GM18520 (cell line): ENCODE measurements at regions not wholly inside any gene's neighbourhood (a gene's known extent, or its start where the extent isn't known, plus 50 kb on each side); places are given as distances from the start of the nearest gene placed in this dataset.
A peak's percentile ranks its signal among the peaks of the same experiment; 100 is the strongest.

ENCODE experiments used
- ATAC-seq: cut with Tn5 transposase; IDR thresholded peaks from one replicate; pipeline ENCODE4 v1.9.1; 2021; ENCODE audit not compliant: unreplicated experiment

- ATAC-seq, result no peak
Observed at GRCh38 chr3:113051787-113052186, 61.0 kb downstream of the GTPBP8 start.

- no peak for ATAC-seq
Observed at GRCh38 chr3:113053169-113053568, 62.4 kb downstream of the GTPBP8 start.

- no peak for ATAC-seq
Observed at GRCh38 chr3:113054552-113054951, 63.8 kb downstream of the GTPBP8 start.

GRCh38 chr3:113055201-113055600 lies 64.4 kb downstream of the GTPBP8 start:
- no peak for ATAC-seq

GRCh38 chr3:113055961-113056360 lies 65.2 kb downstream of the GTPBP8 start:
- ATAC-seq, result no peak

GRCh38 chr3:113057117-113057516 lies 66.3 kb downstream of the GTPBP8 start:
- peak; percentile 91 for ATAC-seq

GRCh38 chr3:113058188-113058587 lies 67.4 kb downstream of the GTPBP8 start:
- ATAC-seq, result no peak

- ATAC-seq, result no peak
Observed at GRCh38 chr3:113062705-113063104, 71.9 kb downstream of the GTPBP8 start.

- no peak for ATAC-seq
Observed at GRCh38 chr3:113063126-113063894, 72.5 kb downstream of the GTPBP8 start.

- no peak for ATAC-seq
Observed at GRCh38 chr3:113064183-113064582, 73.4 kb downstream of the GTPBP8 start.

- no peak for ATAC-seq
Observed at GRCh38 chr3:113065336-113065735, 74.6 kb downstream of the GTPBP8 start.

- no peak for ATAC-seq
Observed at GRCh38 chr3:113070072-113070640, 79.4 kb downstream of the GTPBP8 start.

GRCh38 chr3:113070681-113071113 lies 79.9 kb downstream of the GTPBP8 start:
- ATAC-seq, result peak; percentile 99

GRCh38 chr3:113075588-113075987 lies 84.8 kb downstream of the GTPBP8 start:
- ATAC-seq, result no peak

GRCh38 chr3:113079218-113079961 lies 88.6 kb downstream of the GTPBP8 start:
- peak; percentile 87 for ATAC-seq

GRCh38 chr3:113084777-113085176 lies 94.0 kb downstream of the GTPBP8 start:
- no peak for ATAC-seq

- no peak for ATAC-seq
Observed at GRCh38 chr3:113086560-113087461, 96.0 kb downstream of the GTPBP8 start.

- ATAC-seq, result no peak
Observed at GRCh38 chr3:113088616-113089015, 97.8 kb downstream of the GTPBP8 start.

- no peak for ATAC-seq
Observed at GRCh38 chr3:113091417-113091816, 100.6 kb downstream of the GTPBP8 start.

GRCh38 chr3:113092746-113093145 lies 102.0 kb downstream of the GTPBP8 start:
- no peak for ATAC-seq
